Lower lobe of right lung (tissue), 2 donors: ENCODE measurements at regions not wholly inside any gene's neighbourhood (a gene's known extent, or its start where the extent isn't known, plus 50 kb on each side); places are given as distances from the start of the nearest gene placed in this dataset.

Experiments used
- ATAC-seq, 2 donors: fragments of 200-7000 bp; cut with Tn5 transposase; one replicate each; pipeline ENCODE4 v1.9.1; 2020 to 2022; ENCODE audit warnings: mild to moderate bottlenecking in 2 of 2, moderate library complexity in 2 of 2
- DNase-seq: peaks from one replicate; pipeline ENCODE4 v3.0.0-alpha.2; 2020
- H3K27ac ChIP-seq: fragments of 200-600 bp; one replicate; pipeline ENCODE4 v1.8.0; 2022
- H3K27me3 ChIP-seq: fragments of 200-600 bp; one replicate; pipeline ENCODE4 v1.8.0; 2022; ENCODE audit warnings: low read depth
- H3K36me3 ChIP-seq: fragments of 200-600 bp; one replicate; pipeline ENCODE4 v1.8.0; 2022; ENCODE audit warnings: mild to moderate bottlenecking
- H3K4me1 ChIP-seq: fragments of 200-600 bp; one replicate; pipeline ENCODE4 v1.8.0; 2022
- H3K4me3 ChIP-seq: fragments of 200-600 bp; one replicate; pipeline ENCODE4 v1.8.0; 2022; ENCODE audit warnings: mild to moderate bottlenecking
- H3K9me3 ChIP-seq: fragments of 200-600 bp; one replicate; pipeline ENCODE4 v1.8.0; 2022
- intact Hi-C: fragments of 100-400 bp; cut with DNase I; formaldehyde crosslinking; loops from one replicate; pipeline ENCODE4 v1.11.0; 2022
- TF ChIP-seq, protein P1 (sequence below): fragments of 200-600 bp; IDR thresholded peaks from one replicate; pipeline ENCODE4 v1.8.0; 2022; ENCODE audit warnings: antibody characterized with exemption, mild to moderate bottlenecking
- donor health status: DM: no; HTN: yes; CAD: no; lungs with severe emphysema.

DNA sequence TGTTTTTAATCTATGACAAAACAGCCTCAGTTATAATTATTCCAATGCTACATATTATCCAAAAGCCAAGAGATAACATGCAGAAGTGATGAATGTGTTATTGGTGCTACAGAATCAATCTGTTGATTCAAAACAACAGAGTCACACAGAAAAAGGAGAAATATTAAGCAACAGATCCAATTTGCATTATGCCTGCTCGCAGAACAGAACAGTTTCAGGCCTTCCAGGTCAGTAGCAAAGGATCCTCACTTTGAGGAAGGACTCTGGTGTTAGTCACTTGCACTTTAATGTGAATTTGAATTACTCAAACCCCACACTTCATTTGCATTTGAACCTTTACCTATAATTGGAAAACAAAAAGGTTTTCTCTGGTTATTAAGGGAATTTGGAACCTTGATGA lies 198.6 kb upstream of the NT5E start:
- intact Hi-C loops: no loop called here

DNA sequence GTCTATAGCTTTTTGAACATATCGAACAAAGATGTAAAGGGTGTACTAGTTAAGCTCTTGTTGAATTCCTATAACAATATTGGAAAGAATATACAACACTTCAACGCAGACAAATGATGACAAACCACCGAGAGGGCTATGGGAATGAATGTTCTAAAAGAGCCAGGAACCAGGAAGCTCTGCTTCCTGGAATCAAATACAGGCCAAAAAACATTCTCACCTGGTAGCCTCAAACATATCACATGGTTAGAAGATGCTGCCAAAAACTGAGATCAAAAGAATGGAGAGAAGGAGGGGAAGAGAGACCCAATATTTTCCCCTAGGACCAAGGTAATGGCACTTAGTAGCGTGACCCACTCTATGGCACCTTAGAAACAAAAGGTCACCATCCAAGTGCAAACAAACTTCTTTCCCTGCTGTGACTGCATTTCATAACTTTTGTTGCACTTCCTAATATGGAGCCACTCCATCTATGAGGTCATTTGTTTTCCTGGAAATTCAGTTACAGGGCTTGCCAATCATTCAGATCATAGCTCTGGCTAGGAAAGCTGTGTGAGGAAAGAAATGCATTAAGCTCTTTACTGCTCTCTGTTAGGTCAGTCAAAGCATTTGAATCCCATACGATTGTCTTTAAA lies 199.2 kb upstream of the NT5E start:
- H3K4me1 ChIP-seq: no peaks in the 10 kb centered on the region
- intact Hi-C loops: no loop called here
- no peak for DNase-seq
- H3K9me3 ChIP-seq: no peaks in the 10 kb centered on the region
- no peaks in the 10 kb centered on the region for H3K27me3 ChIP-seq
- peak; percentile 77 to 79 for ATAC-seq
- H3K4me3 ChIP-seq: no peak overlapping the region
- no peaks in the 10 kb centered on the region for H3K36me3 ChIP-seq
- no peak overlapping the region for H3K27ac ChIP-seq
- TF ChIP-seq, protein P1, sequence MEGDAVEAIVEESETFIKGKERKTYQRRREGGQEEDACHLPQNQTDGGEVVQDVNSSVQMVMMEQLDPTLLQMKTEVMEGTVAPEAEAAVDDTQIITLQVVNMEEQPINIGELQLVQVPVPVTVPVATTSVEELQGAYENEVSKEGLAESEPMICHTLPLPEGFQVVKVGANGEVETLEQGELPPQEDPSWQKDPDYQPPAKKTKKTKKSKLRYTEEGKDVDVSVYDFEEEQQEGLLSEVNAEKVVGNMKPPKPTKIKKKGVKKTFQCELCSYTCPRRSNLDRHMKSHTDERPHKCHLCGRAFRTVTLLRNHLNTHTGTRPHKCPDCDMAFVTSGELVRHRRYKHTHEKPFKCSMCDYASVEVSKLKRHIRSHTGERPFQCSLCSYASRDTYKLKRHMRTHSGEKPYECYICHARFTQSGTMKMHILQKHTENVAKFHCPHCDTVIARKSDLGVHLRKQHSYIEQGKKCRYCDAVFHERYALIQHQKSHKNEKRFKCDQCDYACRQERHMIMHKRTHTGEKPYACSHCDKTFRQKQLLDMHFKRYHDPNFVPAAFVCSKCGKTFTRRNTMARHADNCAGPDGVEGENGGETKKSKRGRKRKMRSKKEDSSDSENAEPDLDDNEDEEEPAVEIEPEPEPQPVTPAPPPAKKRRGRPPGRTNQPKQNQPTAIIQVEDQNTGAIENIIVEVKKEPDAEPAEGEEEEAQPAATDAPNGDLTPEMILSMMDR: no peak

More for the DNA sequence above, 198.6 kb upstream of the NT5E start:
- Histone ChIP-seq H3K27ac (no peak overlapping the region), H3K27me3 (no peaks in the 10 kb centered on the region), H3K36me3 (no peaks in the 10 kb centered on the region), H3K4me3 (no peak overlapping the region), H3K4me1 (no peaks in the 10 kb centered on the region), H3K9me3 (no peaks in the 10 kb centered on the region)
- TF ChIP-seq, protein P1: no peak
- ATAC-seq (no peak), DNase-seq (no peak)

DNA sequence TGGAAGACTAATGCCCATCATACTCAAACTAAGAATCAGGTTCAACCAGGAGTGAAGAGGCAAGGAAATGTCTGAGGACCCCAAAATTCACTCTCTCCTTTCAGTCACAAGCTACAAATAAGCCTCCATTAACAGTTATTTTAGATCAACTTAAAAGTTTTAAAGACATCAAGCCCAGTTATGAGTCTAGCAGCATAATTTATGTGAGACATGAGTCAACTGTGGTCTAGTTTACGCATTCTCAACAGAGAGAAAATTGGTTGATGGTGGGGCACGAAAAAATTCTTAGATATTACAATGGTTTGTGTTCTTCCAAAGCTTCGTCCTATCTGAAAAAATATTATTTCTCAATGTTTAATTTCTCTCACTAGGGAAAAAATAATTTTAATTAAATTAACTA lies 204.9 kb upstream of the NT5E start:
- Histone ChIP-seq H3K36me3 (no peaks in the 10 kb centered on the region), H3K27ac (no peak overlapping the region), H3K9me3 (no peaks in the 10 kb centered on the region), H3K4me1 (no peaks in the 10 kb centered on the region), H3K4me3 (no peak overlapping the region), H3K27me3 (no peaks in the 10 kb centered on the region)
- intact Hi-C loops: no loop called here
- ATAC-seq (no peak), DNase-seq (no peak)
- TF ChIP-seq, protein P1: no peak

DNA sequence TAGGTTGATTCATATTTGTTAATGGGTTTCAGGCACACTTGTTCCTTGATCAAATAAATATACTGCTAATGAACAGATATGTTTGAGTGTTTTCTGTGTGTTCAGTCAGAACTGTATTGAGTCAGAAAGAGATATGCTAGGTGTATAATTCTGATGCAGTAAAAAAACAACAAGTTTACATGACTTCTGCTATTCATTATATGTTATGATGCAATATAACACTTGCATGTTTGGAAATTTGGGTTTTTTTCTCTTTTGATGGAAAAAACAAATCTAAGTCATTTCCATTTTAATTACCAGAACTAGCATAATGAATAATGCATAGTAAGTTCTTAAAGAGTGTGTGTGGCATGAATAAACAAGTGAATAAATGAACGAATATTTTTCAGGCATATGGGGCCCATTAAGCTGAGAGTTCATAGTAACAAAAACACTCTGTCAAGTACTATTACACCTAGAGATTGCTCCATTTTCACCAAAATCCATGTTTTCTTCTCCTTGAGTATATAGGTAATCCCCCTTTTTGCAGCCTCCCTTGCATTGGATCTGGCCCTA lies 208.3 kb upstream of the NT5E start:
- intact Hi-C loops: no loop called here

DNA sequence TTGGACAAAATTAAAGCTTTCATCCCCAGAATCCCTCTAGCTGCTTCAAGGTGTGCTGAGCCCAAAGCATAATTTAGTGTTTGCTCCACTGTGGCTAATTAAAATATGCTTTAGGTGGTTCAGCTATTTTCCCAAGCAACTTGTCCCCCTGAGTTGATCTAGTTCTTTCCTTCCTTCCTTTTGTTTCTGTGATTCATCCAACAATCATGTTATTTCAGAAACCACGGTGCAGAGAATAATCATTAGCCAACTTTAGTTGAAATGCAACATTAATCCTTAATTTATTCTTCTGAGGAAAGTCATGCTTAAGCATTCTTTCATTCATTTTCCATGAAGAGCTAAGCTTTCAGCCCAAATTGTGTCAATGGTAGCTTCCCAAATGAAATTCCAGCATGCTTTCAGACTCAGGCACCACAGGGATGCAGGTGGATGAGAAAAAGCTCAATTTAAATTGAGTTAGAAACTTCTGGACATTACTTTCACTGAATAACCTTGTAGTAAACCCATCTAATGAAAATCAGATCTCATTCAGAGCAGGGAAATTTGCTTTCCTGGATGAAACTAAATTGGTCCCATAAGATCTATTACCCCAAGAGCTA lies 209.0 kb upstream of the NT5E start:
- TF ChIP-seq, protein P1: no peak
- H3K4me1 ChIP-seq: no peaks in the 10 kb centered on the region
- H3K9me3 ChIP-seq: no peaks in the 10 kb centered on the region
- no peaks in the 10 kb centered on the region for H3K27me3 ChIP-seq
- H3K4me3 ChIP-seq: no peak overlapping the region
- intact Hi-C loops: no loop called here
- DNase-seq (no peak), ATAC-seq (no peak)
- no peaks in the 10 kb centered on the region for H3K36me3 ChIP-seq
- no peak overlapping the region for H3K27ac ChIP-seq

More for the DNA sequence above, 208.3 kb upstream of the NT5E start:
- no peaks in the 10 kb centered on the region for H3K4me1 ChIP-seq
- H3K27me3 ChIP-seq: no peaks in the 10 kb centered on the region
- no peaks in the 10 kb centered on the region for H3K36me3 ChIP-seq
- ATAC-seq: no peak
- TF ChIP-seq, protein P1: no peak
- H3K9me3 ChIP-seq: no peaks in the 10 kb centered on the region
- no peak for DNase-seq
- no peak overlapping the region for H3K27ac ChIP-seq
- H3K4me3 ChIP-seq: no peak overlapping the region
